HG03571 (cell line): ENCODE measurements at regions not wholly inside any gene's neighbourhood (a gene's known extent, or its start where the extent isn't known, plus 50 kb on each side); places are given as distances from the start of the nearest gene placed in this dataset.

ENCODE experiments used
- ATAC-seq: cut with Tn5 transposase; IDR thresholded peaks from one replicate; pipeline ENCODE4 v1.9.1; 2021; ENCODE audit not compliant: unreplicated experiment

DNA sequence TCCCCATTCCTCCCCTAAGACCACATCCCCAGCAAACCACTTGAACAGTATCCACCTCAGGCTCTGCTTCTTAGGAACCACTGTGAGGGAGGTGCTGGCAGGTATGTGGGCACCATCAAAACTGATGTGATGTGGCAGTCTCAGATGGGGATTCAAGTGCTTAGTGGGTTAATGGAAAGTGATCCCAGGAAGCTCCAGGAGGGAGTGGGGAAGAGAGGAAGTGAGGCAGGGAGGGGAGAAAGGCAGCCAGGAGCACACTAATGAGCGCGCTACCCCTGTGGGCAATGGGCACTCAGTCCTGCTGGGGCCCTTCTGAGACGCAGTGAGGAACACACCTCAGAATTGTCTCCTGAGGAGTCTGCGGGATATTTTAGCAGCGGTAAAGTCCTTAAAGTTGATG, 263.1 kb upstream of the MOCS1 start:
- ATAC-seq, result no peak

DNA sequence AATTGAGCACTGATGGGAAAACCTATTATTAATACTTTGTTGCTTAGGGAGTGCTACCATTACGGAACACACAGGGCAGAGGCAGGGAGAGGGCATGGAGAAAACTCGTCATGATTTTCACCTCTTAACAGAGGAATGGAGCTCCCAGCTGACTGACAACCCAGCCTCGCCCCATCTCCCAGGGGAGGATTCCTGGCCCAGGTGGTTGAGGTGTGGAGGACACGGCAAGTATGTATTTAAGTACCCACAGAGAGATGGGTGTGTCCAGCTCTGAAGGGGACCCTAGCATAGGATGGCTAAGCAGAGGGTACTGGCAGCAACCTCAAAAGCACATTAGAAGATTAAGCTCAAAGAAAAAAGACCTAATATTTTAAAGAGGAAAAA, 261.9 kb upstream of the MOCS1 start:
- ATAC-seq, result no peak

DNA sequence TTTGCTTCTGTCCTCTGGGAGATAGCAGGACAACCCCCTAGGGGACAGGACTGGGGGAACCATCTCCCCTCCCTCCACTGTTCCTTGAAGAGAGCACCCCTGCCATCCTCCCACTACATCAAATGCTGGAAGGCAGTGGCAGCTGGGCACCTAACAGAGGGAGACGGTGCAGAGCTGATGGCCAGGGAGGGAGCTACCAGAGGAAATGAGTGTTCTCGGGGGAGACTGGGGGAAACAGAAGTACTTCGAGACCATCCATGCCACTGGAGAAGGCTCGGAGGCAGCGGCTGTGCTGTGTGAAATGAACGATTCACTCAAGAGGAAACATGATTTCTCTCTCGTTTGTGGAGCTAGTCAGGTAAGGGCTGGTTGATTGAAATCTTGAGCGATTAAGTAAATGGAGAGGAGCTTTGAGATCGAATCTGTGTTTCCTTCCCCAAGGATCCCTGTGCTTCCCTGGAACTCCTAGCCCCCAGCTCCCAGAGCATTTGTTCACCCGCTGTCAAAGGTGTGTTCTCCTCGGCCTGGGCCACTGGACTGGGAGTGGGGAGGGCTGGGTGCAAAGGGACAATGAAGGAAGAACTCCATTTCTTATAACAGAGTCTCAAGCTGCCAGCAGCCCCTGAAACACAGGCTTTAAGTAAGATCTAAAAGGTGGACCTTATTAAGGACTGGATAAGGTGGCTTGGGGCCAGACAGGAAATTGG, 261.3 kb upstream of the MOCS1 start:
- no peak for ATAC-seq

DNA sequence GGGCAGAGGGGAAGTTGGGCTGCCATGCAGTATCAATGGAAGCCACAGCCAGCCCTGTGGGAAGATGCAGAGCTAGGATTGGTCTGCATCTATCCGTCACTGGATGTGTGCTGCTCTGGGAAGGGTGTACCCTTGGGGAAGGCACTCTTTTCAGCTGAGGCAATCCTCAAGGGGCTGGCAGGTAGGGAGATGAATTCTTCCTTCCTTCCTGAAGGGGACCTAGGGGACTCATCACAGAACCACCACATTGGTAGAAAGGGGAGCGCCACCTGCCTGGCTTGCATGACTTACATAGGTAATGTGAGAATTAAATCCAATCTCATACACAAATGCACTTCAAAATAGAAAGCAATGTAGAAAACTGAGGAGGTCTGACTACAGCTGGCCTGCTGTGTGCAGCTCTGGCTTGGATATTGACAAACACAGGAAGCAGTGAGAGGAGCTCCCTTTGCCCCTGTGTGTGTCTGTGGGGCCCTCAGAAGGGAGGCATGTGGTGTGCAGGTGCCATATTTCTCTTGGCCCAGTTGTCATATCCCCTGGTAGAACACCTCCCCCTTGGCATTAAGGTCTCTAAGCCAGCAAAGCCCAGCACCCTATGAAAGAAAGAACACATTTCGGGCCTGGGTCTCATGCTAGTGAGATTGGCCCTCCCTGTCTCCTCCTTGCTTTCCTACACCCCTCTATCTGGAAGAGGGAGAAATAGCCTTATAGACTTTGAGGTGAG, 260.3 kb upstream of the MOCS1 start:
- no peak for ATAC-seq

DNA sequence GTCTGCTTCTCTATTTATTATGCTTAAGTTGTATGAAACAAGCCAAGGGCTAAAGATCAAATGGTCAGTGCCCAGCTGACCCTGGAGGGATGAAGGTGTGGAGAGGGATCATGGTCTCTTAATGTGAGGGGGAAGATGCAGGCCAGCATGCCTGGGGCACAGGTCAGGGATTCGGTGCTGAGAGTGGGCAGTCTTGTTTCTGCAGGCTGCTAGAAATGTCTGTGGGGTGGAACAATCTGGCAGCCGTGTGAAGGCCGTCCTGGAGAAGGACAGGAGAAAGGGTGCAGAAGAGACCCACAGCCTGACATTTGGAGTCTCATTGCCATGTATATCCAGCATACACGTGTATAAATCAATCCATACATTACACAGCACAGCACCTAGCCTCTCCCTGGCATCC, 258.3 kb upstream of the MOCS1 start:
- ATAC-seq, result no peak

DNA sequence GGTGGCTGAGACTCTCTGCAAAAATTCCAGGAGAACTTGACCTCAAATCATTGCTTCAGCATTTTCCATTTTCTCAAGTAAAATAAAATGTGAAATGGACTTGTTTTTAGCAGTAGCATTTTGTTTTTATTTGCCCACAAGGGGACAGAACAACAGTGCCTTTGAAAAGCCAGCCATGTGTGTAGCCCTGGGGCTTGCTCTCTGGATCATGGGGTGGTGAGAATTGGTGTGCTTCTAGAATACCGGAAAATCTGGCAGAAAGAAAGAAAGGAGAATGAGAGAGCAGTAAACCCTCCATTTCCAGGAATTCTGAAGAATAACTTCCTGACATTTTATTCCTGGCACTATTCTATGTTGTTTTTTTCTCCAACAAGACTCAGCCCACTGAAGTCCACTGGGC, 254.7 kb upstream of the MOCS1 start:
- ATAC-seq, result no peak

DNA sequence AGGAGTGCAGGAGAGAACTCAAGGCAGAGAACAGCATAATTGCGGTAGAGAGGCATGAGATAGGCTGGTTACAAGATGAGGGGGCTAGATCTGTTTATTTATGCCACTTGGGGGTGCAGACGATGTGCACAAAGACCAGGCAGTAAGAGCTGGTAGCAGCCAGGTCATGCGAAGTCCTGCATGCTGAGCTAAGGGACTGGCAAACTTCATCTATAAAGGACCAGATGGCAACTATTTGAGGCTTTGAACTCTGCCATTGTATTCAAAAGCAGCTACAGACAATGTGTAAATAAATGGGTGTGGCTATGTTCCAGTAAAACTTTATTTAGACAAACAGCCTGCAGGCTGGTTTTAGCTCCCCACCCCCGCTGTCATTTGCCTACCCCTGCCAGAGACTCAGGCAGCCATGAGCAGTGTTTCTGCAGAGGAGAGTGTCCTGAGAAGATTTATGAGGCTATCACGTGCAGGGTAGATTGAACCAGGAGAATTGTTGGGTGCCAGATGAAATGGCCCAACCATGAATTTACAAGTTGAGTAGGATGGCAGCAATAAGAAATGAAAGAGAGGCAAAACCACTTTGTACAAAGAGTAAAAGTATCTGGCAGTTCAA, 253.4 kb upstream of the MOCS1 start:
- ATAC-seq, result no peak

DNA sequence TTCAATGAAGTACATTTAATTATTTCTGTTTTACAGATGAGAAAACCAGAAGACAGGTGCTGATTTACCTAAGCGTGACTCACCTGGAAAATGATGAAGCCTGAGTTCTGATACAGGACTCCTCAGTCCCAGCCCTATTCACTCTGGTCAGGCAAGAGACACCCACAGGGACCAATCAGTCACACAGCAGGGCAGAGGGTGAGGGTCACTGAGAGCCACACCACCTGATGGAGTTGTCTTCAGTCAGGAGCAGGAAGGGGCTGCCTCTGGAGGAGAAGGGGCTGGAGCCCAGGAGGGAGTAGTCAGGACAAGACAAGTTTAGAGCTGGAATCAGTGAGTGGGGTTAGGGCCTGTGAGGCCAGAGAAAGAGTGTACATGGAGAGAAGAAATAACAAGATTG, 251.2 kb upstream of the MOCS1 start:
- no peak for ATAC-seq

DNA sequence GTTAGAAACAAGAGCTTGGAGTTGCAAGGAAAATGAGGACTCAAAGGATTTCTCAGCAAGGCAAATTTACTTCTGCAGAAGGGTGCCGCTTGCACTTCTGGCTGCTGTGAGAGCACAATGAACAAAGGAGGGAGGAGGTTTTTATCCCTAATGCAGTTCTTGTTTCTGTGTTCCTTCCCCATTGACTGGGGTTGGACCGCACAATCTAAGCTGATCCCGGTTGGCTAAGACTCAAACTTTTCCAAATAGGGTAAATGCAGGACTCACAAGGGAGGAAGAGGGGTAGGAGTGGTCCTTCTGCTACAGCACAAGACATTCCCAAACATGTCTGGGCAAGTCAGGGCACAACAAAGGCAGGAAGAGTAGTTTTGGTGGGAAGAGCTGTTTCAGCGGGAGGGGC, 249.6 kb upstream of the MOCS1 start:
- ATAC-seq, result no peak

DNA sequence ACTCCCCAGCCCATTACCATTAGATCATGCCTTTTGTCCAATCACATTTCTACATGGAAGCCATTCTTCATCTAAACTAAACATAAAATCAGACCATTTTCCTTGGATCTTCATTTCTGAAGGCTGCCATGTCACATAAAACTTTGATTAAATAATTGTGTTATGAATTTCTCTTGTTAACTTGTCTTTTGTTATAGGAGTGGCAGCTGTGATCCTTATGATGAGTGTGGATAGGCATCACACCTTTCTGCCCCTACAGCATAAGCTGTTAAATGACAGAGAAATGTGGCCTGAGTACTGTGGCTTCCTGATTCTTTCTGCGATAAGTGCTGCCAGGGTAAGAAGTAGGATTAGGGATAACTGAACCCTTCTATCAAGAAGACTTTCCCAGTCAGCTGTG, 247.1 kb upstream of the MOCS1 start:
- ATAC-seq, result no peak

DNA sequence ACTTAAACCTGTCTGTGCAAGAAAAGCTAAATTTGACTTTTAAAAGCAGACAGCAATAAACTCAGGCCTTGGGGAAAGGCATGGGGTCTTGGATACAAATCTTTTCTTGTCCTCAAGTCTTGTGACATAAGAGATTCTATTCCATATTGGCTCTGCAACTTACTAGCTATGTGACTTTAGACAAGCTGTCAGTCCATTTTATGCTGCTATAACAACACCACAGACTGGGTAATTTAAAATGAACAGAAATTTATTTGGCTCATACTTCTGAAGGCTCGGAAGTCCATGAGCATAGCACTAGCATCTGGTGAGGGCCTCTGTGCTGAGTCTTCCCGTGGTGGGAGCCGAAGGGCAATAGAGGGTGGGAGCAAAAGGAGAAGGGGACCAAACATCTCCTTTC, 246.0 kb upstream of the MOCS1 start:
- ATAC-seq, result no peak

DNA sequence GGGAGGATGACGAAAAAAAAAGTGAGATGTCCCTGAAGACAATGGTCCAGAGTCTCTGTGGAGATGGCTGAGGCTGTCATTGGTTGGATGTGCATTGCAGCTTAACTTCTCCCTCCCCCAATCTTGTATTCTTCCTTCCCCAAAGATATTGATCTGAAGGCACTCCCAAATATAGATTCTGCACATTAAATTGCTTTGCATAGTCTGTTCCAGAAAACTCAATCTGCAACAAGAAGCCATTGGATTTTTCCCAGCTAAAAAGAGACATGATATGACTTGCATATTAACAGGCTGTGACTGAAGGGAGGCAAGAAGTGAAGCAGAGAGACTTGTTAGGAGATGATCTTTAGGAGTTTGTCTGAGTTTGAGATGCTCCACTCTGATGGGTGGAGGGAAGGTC, 245.2 kb upstream of the MOCS1 start:
- no peak for ATAC-seq

DNA sequence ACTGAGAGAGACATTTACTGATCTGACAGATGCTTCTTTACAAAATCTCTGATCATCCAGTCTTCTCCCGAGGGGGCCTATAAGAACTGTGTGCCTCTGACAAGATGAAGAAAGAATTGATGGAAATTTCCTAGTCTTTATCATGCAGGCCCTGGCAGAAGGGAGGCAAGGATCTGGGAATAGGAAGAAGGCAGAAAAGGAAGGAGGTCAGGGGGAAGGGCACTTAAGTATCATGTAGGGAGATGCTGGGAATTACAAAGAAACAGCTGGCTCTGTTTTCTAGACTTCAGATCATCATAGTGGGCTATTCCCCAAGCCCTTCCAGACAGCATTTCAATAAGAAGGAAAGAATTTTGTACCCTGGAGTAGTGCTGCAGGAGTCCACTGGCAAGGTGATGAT, 243.3 kb upstream of the MOCS1 start:
- ATAC-seq, result no peak

DNA sequence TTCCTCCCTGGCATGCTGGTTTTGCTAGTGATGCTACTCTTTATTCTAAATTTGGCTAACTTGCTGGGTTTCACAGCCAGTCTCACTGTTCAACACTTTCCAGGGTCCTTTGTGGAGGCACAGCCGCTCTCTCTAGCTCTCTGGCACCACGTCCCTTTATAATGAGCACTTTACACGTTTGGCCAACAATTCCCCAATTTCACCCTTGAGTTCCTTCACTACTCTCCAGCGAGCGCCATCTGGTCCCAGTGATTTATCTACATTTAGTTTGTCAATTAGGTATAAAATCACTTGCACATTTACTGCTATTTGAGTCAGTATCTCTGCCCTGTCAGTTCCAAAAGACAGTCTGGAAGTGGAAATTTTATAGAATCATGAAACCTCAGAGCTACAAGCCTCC, 241.9 kb upstream of the MOCS1 start:
- ATAC-seq, result no peak

DNA sequence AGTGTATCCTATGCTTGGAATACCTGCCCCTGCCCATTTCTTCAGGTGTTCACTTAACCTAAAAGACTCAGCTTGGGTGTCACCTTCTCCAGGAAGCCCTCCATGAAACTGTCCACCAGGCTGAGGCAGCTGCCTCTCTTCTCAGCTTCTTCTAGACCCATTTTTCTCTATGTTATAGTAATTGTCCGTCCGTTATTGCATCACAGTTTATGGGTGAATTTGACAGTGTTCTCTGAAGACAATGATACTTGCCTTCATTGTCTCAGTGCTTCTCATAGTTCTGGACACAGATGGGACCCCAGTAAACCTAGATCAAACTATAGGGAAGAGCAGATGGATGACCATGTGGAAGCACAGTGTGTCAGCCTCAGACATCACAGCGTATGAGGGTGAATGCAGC, 238.0 kb upstream of the MOCS1 start:
- no peak for ATAC-seq

DNA sequence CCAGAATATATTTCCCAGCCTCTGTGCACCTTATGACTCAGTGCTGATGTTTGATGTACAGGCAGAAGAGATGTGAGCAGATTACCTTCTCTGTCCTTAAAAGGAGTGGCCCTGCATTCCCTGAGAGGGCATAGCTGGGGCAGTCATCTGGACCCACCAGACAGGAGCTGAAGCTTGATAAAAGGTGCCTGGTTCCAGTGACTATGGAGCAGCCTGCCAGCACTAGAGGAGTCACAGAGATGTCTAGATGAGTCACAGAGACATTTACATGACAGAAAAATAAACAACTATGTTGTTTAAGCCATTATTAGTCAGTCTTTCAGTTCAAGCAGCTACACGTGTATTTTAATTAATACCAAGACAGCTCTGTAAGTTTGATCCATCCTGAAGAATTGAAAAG, 237.1 kb upstream of the MOCS1 start:
- no peak for ATAC-seq

DNA sequence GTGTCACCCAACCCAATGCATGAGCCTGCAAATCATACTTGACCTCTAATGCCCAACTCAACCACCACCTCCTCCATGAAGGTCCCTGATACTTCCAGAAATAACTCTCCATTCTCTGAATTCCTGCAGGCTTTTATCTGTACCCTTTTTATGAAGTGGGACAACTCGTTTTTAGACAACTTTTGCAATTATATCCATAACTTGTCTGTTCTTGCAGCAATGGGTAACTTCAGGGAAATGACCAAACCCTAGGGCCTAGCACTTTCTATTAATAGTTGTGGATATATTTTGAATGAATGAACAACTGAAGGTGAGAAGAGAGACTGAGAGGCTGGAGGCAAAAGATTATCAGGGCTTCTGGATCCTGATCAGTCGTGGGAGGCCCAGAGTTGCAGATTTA, 236.6 kb upstream of the MOCS1 start:
- ATAC-seq, result no peak

DNA sequence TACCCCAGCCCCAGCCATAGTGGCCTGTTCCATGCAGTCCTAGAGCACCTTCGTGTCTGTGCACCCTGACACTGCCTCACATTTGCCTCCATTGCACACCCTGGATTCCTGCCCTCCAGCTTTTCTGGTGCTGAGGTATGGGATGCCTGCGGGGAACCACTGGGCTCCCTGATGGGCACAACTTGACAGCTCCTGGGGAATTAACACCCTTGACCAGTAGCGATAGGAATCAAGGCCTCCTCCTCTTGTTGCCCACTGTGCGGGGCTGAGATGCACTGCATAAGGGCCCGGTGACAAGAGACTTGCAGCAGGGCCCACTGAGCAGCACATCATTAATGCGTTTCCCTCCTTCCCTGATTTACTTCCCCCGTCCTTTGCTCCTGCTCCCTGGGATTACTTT, 235.6 kb upstream of the MOCS1 start:
- ATAC-seq, result no peak

DNA sequence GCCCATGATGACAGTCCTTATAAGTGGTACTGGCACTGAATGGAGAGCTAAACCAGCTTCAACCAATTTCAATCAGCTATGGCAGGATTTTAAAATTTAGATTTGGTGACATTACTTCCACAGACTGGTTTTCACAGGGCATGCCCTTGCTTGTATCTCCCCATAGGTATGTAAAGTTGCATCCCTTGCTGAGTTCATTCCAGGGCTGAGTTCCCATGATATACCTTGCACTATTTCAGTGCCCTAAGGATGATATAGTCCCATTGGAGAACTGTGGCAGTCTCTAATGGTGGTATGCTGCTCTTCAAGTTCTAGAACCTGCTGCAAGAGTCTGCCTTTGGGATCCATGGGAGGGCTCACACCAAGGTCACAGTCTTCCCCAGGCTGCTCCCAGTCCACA, 232.7 kb upstream of the MOCS1 start:
- ATAC-seq, result no peak

DNA sequence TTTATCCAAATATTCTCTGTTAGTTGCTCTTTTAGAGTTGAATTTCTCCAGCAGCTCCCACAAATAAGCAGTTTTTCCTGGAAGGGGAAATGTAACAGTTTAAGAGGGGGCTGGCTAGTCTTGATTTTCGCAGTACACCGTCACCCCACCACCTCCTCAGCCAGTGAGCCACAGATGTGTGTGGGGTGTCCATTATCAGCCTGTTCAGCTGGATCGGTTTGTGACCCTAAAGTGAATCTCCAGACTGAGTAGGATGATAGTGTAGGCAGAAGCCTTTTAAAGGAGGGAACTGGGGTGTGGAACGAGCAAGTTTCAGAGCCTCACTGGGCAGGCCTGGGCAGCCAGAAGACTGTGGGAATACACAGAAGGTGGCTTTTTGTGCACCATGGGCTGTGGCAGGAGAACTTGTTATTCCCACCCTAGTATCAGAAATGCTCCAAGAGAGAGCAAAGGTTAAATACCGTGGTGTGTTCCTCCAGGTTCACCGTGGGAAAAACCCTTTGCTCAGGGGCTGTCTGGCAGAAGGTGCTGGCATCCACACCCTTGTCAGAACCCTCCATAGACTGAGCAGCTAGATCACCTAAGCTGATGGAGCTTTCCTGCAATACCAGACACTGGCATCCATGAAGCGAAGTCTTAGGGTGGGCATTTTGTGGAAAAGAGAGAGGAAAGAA, 230.9 kb upstream of the MOCS1 start:
- ATAC-seq, result no peak

DNA sequence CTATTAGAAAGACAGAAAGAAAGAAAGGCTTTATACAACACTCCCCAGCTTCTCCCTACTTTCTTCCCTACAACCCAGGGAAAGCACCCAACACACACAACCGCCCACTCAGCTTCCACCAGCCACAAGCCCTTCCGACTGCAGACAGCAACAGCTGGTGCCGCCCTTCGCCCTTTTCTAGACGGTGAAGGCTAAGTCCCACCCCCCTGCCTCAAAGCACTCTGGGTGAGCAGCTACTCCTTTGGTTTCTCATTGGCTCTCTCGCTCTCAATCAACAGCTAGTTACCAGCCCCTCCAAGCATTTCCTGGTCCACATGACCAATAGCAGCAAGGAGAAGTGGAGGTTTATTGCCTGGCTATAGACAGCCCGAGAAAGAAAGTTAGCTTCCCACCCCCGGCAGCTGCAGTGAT, 230.1 kb upstream of the MOCS1 start:
- ATAC-seq, result no peak

DNA sequence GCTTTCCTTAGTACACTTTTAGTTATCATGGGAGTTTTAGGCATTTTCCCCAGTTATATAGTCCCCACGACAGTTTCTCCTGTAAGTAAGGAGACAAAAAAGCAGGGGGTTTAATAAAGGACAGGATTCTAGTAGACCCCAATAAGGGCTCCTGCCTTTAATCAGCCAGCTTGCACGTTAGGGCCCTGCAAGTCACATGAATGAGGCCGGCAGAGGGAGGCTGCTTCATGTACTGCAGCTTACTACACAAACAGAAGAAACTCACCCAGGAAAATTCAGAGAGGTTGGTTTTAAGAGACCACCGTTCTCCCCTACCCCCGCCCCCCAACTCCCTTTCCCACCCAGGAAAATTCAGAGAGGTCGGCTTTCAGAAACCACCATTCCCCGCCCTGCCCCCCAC, 229.7 kb upstream of the MOCS1 start:
- ATAC-seq, result no peak
